ENCODE measurements at regions not wholly inside any gene's neighbourhood (a gene's known extent, or its start where the extent isn't known, plus 50 kb on each side); places are given as distances from the start of the nearest gene placed in this dataset.

GRCh38 chr2:126834006-126834659 is 64.6 kb upstream of the TEX51 start:
- H3K27ac ChIP-seq (ENCODE audit: low read depth, low read length) = no peak overlapping the region
- H3K4me1 Mint-ChIP-seq = peaks cover 18% of the 10 kb centered on the region
- H3K9me3 Mint-ChIP-seq = no peaks in the 10 kb centered on the region
- H3K36me3 ChIP-seq (ENCODE audit: control insufficient read depth, insufficient read depth, low read length) = no peaks in the 10 kb centered on the region
- H3K27ac Mint-ChIP-seq = no peak overlapping the region
- no peaks in the 10 kb centered on the region for H3K27me3 ChIP-seq (ENCODE audit: control insufficient read depth, insufficient read depth, low read length, poor library complexity, severe bottlenecking)
- WGBS, 2 experiments (ENCODE audit: insufficient coverage in 1 of 2, insufficient read length in 1 of 2) = 93% methylated on average over 2 to 6 of the region's 6 CpGs
- no peaks in the 10 kb centered on the region for H3K36me3 Mint-ChIP-seq (ENCODE audit: low read depth)
- H3K9me3 ChIP-seq (ENCODE audit: control insufficient read depth, low read length) = no peaks in the 10 kb centered on the region
- no peaks in the 10 kb centered on the region for H3K27me3 Mint-ChIP-seq (ENCODE audit: insufficient read depth)
- no peak for TF ChIP-seq CTCF (conservative IDR thresholded peaks at IDR 0.05)
- DNase-seq = no peak
- H3K4me1 ChIP-seq (ENCODE audit: control insufficient read depth, insufficient read depth, low read length) = peaks cover 13% of the 10 kb centered on the region
- H3K4me3 Mint-ChIP-seq = no peak overlapping the region
- H3K9ac ChIP-seq (ENCODE audit: extremely low read depth, low read length, poor library complexity, severe bottlenecking) = no peak overlapping the region
- H3K4me3 ChIP-seq (ENCODE audit: low read length) = no peak overlapping the region

- 92 to 94% methylated on average over 8 of the region's 8 CpGs for WGBS, 2 experiments (ENCODE audit: insufficient coverage in 1 of 2, insufficient read length in 1 of 2)
Measured at GRCh38 chr2:126835261-126835660, 63.4 kb upstream of the TEX51 start.

DNA sequence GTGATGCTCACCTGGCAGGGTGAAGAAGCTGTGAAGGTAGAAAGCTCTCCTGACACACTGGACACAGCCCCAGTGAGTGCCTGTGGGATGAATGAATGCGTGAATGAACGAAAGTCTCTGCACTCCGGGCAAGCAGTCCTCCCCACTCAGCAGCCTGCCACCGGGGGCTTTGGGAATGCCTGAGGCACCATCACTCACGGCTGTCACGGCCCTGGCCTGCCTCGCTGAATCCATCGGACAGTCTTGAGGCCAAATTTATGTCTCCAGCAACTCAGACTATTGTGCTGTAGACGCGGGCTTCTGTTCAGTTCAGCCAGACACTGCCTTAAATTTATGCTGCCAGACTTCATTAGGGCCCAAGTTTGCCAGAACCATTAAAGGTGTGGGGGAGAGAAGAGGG is 62.9 kb upstream of the TEX51 start:
- H3K9me3 Mint-ChIP-seq = no peaks in the 10 kb centered on the region
- H3K9ac ChIP-seq (ENCODE audit: extremely low read depth, low read length, poor library complexity, severe bottlenecking) = no peak overlapping the region
- H3K27me3 ChIP-seq (ENCODE audit: control insufficient read depth, insufficient read depth, low read length, poor library complexity, severe bottlenecking) = no peaks in the 10 kb centered on the region
- no peaks in the 10 kb centered on the region for H3K36me3 ChIP-seq (ENCODE audit: control insufficient read depth, insufficient read depth, low read length)
- no peaks in the 10 kb centered on the region for H3K36me3 Mint-ChIP-seq (ENCODE audit: low read depth)
- no peak overlapping the region for H3K27ac Mint-ChIP-seq
- no peak overlapping the region for H3K4me3 Mint-ChIP-seq
- H3K4me1 ChIP-seq (ENCODE audit: control insufficient read depth, insufficient read depth, low read length) = peaks cover 14% of the 10 kb centered on the region
- no peaks in the 10 kb centered on the region for H3K27me3 Mint-ChIP-seq (ENCODE audit: insufficient read depth)
- H3K27ac ChIP-seq (ENCODE audit: low read depth, low read length) = no peak overlapping the region
- WGBS, 2 experiments (ENCODE audit: insufficient coverage in 1 of 2, insufficient read length in 1 of 2) = 75 to 89% methylated on average over 10 of the region's 10 CpGs
- no peak overlapping the region for H3K4me3 ChIP-seq (ENCODE audit: low read length)
- TF ChIP-seq CTCF (conservative IDR thresholded peaks at IDR 0.05) = no peak
- H3K9me3 ChIP-seq (ENCODE audit: control insufficient read depth, low read length) = no peaks in the 10 kb centered on the region
- peak; percentile 27 for DNase-seq
- H3K4me1 Mint-ChIP-seq = peaks cover 21% of the 10 kb centered on the region

More at GRCh38 chr2:126835261-126835660, 63.4 kb upstream of the TEX51 start:
- H3K9me3 Mint-ChIP-seq = no peaks in the 10 kb centered on the region
- Histone ChIP-seq H3K27ac (ENCODE audit: low read depth, low read length) (no peak overlapping the region), H3K27me3 (ENCODE audit: control insufficient read depth, insufficient read depth, low read length, poor library complexity, severe bottlenecking) (no peaks in the 10 kb centered on the region), H3K36me3 (ENCODE audit: control insufficient read depth, insufficient read depth, low read length) (no peaks in the 10 kb centered on the region), H3K9ac (ENCODE audit: extremely low read depth, low read length, poor library complexity, severe bottlenecking) (no peak overlapping the region), H3K4me3 (ENCODE audit: low read length) (no peak overlapping the region), H3K9me3 (ENCODE audit: control insufficient read depth, low read length) (no peaks in the 10 kb centered on the region), H3K4me1 (ENCODE audit: control insufficient read depth, insufficient read depth, low read length) (peaks cover 14% of the 10 kb centered on the region)
- no peak overlapping the region for H3K4me3 Mint-ChIP-seq
- peak; percentile 20 for DNase-seq
- H3K27ac Mint-ChIP-seq = no peak overlapping the region
- H3K36me3 Mint-ChIP-seq (ENCODE audit: low read depth) = no peaks in the 10 kb centered on the region
- H3K27me3 Mint-ChIP-seq (ENCODE audit: insufficient read depth) = no peaks in the 10 kb centered on the region
- H3K4me1 Mint-ChIP-seq = peaks cover 21% of the 10 kb centered on the region
- no peak for TF ChIP-seq CTCF (conservative IDR thresholded peaks at IDR 0.05)

Measured in endodermal cell (in vitro differentiated cells).